ENCODE measurements at regions not wholly inside any gene's neighbourhood (a gene's known extent, or its start where the extent isn't known, plus 50 kb on each side); places are given as distances from the start of the nearest gene placed in this dataset.
"Not testable (repeated sequence)": the region's sequence is repeated elsewhere in the genome, so short reads cannot be mapped to it uniquely, and the experiment has no call there.

DNA sequence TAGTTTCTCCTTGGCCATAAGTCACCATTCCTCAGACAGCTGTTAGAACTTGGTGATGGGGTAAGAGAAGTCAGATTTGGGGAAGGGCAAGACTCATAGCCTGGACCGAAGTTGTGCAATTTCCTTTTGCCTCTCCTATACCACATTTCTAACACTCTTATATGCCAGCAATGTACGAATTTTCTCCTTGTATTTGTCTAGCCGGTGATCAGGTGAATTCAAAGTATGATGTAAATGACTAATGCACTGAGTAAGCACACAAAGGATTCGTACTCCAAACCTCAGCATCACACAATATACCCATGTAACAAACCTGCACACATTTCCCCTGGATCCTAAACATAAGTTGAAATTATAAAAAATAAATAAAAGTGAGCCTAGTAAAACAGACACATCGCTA is 1143.5 kb upstream of the CELF4 start:
- no peak for DNase-seq (ENCODE audit: low read depth in 2 of 2)

DNA sequence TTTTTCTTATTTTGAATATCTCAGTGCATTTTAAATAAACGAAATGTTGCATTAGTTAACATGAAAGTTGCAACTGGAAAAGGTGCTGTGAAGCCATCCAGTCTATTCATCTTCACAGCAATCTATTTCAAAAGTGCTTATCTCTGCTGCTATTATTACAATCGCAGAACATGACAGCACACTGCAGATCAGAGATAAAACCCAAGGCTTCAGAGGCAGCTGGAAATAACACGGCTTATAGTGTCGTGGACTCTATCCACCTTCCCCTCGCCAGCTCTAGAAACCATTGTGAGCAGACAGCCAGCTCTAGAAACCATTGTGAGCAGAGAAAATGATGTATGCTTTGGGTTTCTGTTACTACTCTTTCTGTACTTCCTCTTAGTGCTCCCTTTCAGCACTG is 1140.8 kb upstream of the CELF4 start:
- no peak for DNase-seq (ENCODE audit: low read depth in 2 of 2)

DNA sequence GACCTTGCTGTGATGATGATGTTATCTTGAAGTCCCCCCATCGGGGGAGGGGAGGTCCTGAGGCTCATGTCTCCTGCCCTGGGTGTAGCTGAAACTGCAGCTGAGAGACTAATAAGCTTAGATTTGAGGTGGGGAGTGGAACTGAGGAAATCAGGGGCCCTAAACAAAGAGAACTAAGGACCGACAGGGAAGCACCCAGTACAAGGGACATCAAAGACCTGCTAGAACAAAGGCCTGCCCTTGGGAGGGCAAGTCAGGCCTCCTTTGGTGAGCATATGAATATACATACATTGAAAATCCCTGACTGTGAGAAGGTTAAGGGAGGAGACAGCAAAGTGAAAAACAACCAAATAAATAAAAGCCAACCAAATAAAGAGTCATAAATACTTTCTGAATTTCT is 1132.5 kb upstream of the CELF4 start:
- DNase-seq (ENCODE audit: low read depth in 2 of 2), result no peak

DNA sequence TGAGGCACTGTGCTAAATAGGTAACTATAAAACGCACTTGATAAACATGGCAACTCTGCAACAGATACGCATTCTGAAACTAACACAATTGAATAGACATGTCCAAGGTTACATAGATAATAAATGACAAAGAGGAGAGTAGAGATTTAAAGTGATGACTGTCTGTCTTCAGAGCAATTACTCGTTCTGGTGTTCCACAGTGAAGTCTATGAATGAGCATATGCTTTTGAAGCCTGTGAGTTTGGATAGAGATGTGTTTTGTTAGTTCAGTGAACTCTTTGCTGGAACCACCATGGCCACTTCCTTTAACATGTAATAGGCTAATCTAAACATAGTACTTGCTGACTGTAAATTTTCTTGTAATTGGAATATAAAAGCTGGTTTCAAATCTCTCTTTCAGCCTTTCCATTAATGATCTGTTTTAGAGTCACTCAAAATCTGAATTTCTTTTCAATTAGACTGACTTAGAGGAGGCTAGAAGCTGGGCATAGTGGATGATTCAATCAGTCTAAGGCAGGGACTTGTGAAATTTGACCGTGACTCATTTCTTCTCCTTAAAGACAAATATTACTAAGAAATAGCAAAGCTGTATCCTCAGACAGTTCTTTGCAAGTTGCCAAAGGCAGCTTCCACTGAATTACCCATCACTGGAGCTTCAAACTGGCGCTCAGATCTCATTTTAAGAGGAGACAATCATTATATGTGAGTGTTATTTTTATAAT is 1130.1 kb upstream of the CELF4 start:
- DNase-seq (ENCODE audit: low read depth in 2 of 2), result no peak

DNA sequence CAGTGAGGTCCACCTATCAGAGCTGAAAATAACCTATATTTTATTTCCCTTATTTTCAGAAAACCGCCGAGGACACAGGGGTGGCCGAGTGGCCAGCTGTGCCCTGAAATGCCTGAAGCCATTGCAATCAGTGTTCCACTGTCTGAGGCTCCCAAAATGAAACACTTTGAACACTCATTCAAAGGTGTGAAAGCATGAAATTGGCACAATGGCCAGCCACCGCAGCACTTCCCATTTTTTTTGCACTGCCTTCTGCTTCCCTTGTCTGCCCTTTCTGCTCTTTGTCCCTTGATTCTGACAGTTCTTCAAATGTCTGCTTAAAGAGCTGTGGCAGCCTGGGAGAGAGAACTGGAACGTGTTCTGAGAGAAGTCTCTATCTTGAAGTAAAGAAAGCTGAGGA is 1127.5 kb upstream of the CELF4 start:
- no peak for DNase-seq (ENCODE audit: low read depth in 2 of 2)

- no peak for DNase-seq (ENCODE audit: low read depth in 2 of 2)
Observed at GRCh38 chr18:38690626-38691025, 1125.0 kb upstream of the CELF4 start.

DNA sequence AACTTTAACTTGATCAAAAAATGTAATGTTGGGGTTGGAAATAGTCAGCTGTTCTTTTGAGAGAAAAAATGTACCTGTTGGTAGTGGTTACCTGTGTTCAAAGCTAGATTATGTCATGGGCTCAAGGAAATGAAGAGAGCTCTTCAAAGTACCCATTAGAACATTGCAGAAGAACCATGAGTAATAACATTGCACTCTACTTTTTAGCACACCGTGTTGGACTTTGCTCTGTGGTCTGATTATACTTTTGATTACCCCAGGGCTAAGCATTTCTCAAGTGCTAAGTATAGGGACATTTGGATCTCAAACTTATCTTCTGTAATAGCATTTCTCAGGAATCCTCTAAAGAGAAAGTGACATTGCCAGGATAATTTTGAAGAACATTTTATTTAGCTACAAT is 1122.8 kb upstream of the CELF4 start:
- no peak for DNase-seq (ENCODE audit: low read depth in 2 of 2)

DNA sequence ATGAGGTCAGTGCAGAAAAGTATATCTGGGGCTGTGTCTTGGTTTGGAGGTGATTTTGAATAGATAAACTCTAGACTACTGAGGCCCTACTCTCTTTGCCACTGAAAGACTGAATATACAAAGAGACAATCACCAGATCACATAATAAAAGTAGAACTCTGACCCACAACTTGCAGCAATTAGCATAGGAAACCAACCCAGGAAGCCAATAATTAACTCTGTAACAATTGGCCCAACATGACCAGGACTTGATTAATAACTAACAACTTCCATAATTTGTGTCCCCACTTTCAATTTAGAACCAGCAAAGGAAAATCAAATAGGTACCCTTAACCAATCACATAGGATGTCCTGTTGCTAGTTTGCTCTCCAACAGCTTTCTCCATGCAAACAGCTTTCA is 1104.9 kb upstream of the CELF4 start:
- no peak for DNase-seq (ENCODE audit: low read depth in 2 of 2)

GRCh38 chr18:38664929-38665328 is 1099.3 kb upstream of the CELF4 start:
- DNase-seq (ENCODE audit: low read depth in 2 of 2), result no peak

DNA sequence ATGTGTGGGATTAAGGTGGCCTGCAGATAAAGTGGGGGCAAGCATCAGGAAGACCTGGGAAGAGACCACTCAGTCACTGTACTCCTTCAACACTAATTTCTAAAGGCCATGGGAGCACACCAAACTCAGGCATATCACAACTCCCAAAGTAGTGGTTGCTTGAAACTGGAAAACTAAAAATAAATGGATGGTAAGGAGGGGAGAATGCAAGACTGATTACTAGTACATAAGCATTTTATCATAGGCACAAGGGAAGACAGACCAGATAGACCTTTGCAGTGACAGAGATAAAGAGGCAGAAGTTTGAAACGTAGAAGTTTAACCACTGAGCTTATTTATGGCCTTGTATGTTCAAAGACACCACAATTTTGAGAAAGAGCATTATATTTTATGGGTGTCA is 1098.1 kb upstream of the CELF4 start:
- DNase-seq (ENCODE audit: low read depth in 2 of 2), result no peak

- DNase-seq (ENCODE audit: low read depth in 2 of 2), result no peak
Observed at GRCh38 chr18:38663270-38663669, 1097.7 kb upstream of the CELF4 start.

GRCh38 chr18:38654946-38655345 is 1089.3 kb upstream of the CELF4 start:
- no peak for DNase-seq (ENCODE audit: low read depth in 2 of 2)

DNA sequence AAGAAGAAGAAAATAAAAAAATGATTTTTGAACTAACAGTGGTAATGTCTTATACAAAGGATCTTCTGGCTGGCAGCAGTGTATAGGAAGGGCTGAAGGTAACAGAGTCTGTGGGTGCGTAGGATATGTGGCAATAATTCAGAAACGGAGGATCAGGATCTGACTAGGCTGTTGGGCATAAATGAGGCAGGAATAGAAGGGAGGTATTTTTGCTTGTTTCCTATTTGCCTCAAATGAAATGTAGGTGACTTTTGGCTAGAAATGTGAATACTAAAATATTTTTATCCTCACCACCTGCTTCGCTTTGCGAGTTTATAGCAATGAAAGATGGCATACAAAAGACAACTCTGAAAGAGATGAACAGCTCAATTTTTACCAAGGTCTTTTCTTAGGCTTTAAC is 1086.1 kb upstream of the CELF4 start:
- DNase-seq (ENCODE audit: low read depth in 2 of 2), result no peak

- no peak for DNase-seq (ENCODE audit: low read depth in 2 of 2)
Observed at GRCh38 chr18:38648179-38648578, 1082.6 kb upstream of the CELF4 start.

DNA sequence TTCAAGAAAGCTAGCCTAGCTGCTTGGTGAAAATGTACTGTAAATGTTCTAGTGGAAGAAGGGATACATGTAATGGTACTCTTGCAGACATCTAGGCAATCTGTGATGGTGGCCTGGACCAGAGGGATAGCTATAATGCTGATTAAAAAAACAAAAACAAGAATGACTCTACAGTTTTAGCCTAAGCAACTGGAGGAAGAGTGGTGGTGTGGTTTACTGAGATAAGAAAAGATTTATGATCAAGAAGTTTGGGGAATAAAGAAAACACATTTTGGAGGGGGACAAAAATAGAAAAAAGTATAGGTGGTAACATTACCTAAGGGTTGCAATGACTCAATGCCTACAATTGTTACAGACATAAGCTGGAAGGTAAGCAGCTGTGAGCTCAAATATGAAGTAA is 1080.7 kb upstream of the CELF4 start:
- no peak for DNase-seq (ENCODE audit: low read depth in 2 of 2)

- no peak for DNase-seq (ENCODE audit: low read depth in 2 of 2)
Observed at GRCh38 chr18:38644875-38645641, 1079.5 kb upstream of the CELF4 start.

DNA sequence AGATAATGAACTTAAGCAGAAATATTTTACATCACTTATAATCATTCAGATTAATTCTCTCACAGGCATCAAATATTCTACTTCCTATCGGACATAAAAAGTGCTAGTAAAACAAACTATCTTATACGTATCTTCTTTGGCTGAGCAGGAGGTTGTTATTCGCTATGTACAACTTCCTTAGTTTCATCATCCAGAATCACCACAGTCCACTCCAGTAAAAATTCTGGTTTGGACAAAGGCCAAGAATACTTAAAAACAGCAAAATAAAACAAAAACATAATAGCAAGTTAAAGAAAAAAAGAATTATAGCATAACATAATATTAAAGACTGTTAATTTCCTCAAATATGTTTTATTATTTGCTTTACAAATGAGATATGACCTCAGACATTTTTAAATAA is 1077.1 kb upstream of the CELF4 start:
- no peak for DNase-seq (ENCODE audit: low read depth in 2 of 2)

DNA sequence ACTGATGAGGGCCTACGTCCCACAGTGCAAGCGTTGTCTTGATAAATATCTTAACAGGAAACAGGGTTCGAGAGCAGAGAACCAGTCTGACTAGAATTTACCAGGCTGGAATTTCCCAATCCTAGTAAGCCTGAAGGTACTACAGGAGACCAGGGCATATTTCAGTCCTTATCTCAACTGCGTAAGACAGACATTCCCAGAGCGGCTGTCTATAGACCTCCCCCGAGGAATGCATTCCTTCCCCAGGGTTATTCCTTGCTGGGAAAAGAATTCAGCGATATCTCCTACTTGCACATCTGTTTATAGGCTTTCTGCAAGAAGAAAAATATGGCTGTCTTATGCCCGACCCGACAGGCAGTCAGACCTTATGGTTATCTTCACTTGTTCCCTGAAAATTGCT is 1074.1 kb upstream of the CELF4 start:
- DNase-seq (ENCODE audit: low read depth in 2 of 2), result not testable (repeated sequence)

- no peak for DNase-seq (ENCODE audit: low read depth in 2 of 2)
Observed at GRCh38 chr18:38635709-38636430, 1070.3 kb upstream of the CELF4 start.

DNA sequence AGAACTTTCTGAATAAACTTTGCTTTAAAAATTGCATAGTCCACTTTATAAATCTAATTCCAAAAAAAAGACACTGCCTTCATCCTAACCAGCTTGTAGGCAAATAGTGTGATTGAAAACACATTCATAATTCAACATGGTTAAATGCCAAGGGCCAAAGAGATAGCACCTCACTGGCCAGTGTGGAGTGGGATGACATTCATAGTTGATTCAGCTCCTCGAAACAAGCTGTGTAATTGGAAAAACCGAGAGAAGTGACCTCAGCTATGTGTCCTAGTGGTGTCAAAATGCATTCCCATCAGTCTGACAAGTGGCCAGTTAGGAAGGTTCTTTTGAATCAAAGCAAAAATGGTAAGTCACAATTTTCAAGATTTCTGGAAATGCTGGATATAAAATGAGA is 1068.5 kb upstream of the CELF4 start:
- no peak for DNase-seq (ENCODE audit: low read depth in 2 of 2)

GRCh38 chr18:38633333-38633732 is 1067.7 kb upstream of the CELF4 start:
- DNase-seq (ENCODE audit: low read depth in 2 of 2), result no peak

- no peak for DNase-seq (ENCODE audit: low read depth in 2 of 2)
Observed at GRCh38 chr18:38619129-38619528, 1053.5 kb upstream of the CELF4 start.

GRCh38 chr18:38616306-38616705 is 1050.7 kb upstream of the CELF4 start:
- no peak for DNase-seq (ENCODE audit: low read depth in 2 of 2)

All from stimulated activated CD4-positive, alpha-beta T cell treated with anti-CD3 and anti-CD28 coated beads, Interleukin-1b, Interleukin-23, amount 100 ng/mL, for 4 hours (primary cell).